T-helper 1 cell treated with Interleukin-12 subunit alpha and Interleukin-12 subunit beta and Interleukin-4 antibody, amounts not matched to agents 30 μg/mL and 1 μg/mL, for 36 hours (primary cell): ENCODE measurements at regions not wholly inside any gene's neighbourhood (a gene's known extent, or its start where the extent isn't known, plus 50 kb on each side); places are given as distances from the start of the nearest gene placed in this dataset.

Experiments
- H3K27ac Mint-ChIP-seq: one replicate; pipeline ENCODE4 v1.8.0; 2021; ENCODE audit warnings: mild to moderate bottlenecking, mixed read lengths
- H3K27me3 Mint-ChIP-seq: one replicate; pipeline ENCODE4 v1.8.0; 2021; ENCODE audit warnings: low read depth, mixed read lengths
- H3K36me3 Mint-ChIP-seq: one replicate; pipeline ENCODE4 v1.8.0; 2021; ENCODE audit warnings: low read depth, mixed read lengths
- H3K4me1 Mint-ChIP-seq: one replicate; pipeline ENCODE4 v1.8.0; 2021; ENCODE audit warnings: low read depth, mixed read lengths
- H3K4me3 Mint-ChIP-seq: one replicate; pipeline ENCODE4 v1.8.0; 2021; ENCODE audit warnings: mild to moderate bottlenecking, moderate library complexity, mixed read lengths
- H3K9me3 Mint-ChIP-seq: one replicate; pipeline ENCODE4 v1.8.0; 2021; ENCODE audit warnings: mixed read lengths

- H3K27ac Mint-ChIP-seq = no peak overlapping the region
- H3K4me1 Mint-ChIP-seq = peaks cover 9% of the 10 kb centered on the region
- no peaks in the 10 kb centered on the region for H3K27me3 Mint-ChIP-seq
- H3K36me3 Mint-ChIP-seq = peaks cover 37% of the 10 kb centered on the region
- no peak overlapping the region for H3K4me3 Mint-ChIP-seq
- H3K9me3 Mint-ChIP-seq = peaks cover 46% of the 10 kb centered on the region
Measured at GRCh38 chr4:123043793-123044425, 121.5 kb upstream of the NUDT6 start.

GRCh38 chr4:123046096-123046495, 123.7 kb upstream of the NUDT6 start:
- Mint-ChIP-seq H3K4me1 (peaks cover 9% of the 10 kb centered on the region), H3K4me3 (no peak overlapping the region), H3K27ac (no peak overlapping the region), H3K9me3 (peaks cover 62% of the 10 kb centered on the region), H3K36me3 (peaks cover 45% of the 10 kb centered on the region), H3K27me3 (no peaks in the 10 kb centered on the region)

- Mint-ChIP-seq H3K27ac (no peak overlapping the region), H3K4me1 (no peaks in the 10 kb centered on the region), H3K36me3 (peaks cover 52% of the 10 kb centered on the region), H3K4me3 (no peak overlapping the region), H3K9me3 (peaks cover 56% of the 10 kb centered on the region), H3K27me3 (no peaks in the 10 kb centered on the region)
Measured at GRCh38 chr4:123050018-123050417, 127.6 kb upstream of the NUDT6 start.

GRCh38 chr4:123052007-123052406, 129.6 kb upstream of the NUDT6 start:
- Mint-ChIP-seq H3K36me3 (peaks cover 48% of the 10 kb centered on the region), H3K27me3 (no peaks in the 10 kb centered on the region), H3K4me1 (peaks cover 2% of the 10 kb centered on the region), H3K27ac (no peak overlapping the region), H3K4me3 (no peak overlapping the region), H3K9me3 (peaks cover 52% of the 10 kb centered on the region)

- no peak overlapping the region for H3K4me3 Mint-ChIP-seq
- H3K27ac Mint-ChIP-seq = no peak overlapping the region
- peaks cover 2% of the 10 kb centered on the region for H3K4me1 Mint-ChIP-seq
- peaks cover 36% of the 10 kb centered on the region for H3K9me3 Mint-ChIP-seq
- H3K36me3 Mint-ChIP-seq = peaks cover 50% of the 10 kb centered on the region
- no peaks in the 10 kb centered on the region for H3K27me3 Mint-ChIP-seq
Measured at GRCh38 chr4:123055943-123056342, 133.5 kb upstream of the NUDT6 start.

GRCh38 chr4:123060039-123060770, 137.8 kb upstream of the NUDT6 start:
- Mint-ChIP-seq H3K36me3 (peaks cover 37% of the 10 kb centered on the region), H3K9me3 (peaks cover 19% of the 10 kb centered on the region), H3K4me1 (peaks cover 2% of the 10 kb centered on the region), H3K4me3 (no peak overlapping the region), H3K27me3 (no peaks in the 10 kb centered on the region), H3K27ac (no peak overlapping the region)

GRCh38 chr4:123064390-123064789, 142.0 kb upstream of the NUDT6 start:
- H3K27ac Mint-ChIP-seq = no peak overlapping the region
- no peak overlapping the region for H3K4me3 Mint-ChIP-seq
- peaks cover 19% of the 10 kb centered on the region for H3K36me3 Mint-ChIP-seq
- H3K9me3 Mint-ChIP-seq = peaks cover 8% of the 10 kb centered on the region
- no peaks in the 10 kb centered on the region for H3K4me1 Mint-ChIP-seq
- no peaks in the 10 kb centered on the region for H3K27me3 Mint-ChIP-seq

- H3K27ac Mint-ChIP-seq = no peak overlapping the region
- H3K36me3 Mint-ChIP-seq = peaks cover 2% of the 10 kb centered on the region
- no peaks in the 10 kb centered on the region for H3K27me3 Mint-ChIP-seq
- H3K4me1 Mint-ChIP-seq = no peaks in the 10 kb centered on the region
- no peaks in the 10 kb centered on the region for H3K9me3 Mint-ChIP-seq
- no peak overlapping the region for H3K4me3 Mint-ChIP-seq
Measured at GRCh38 chr4:123068081-123068480, 145.7 kb upstream of the NUDT6 start.

GRCh38 chr4:123072060-123072459, 149.7 kb upstream of the NUDT6 start:
- no peaks in the 10 kb centered on the region for H3K27me3 Mint-ChIP-seq
- H3K36me3 Mint-ChIP-seq = no peaks in the 10 kb centered on the region
- H3K27ac Mint-ChIP-seq = no peak overlapping the region
- H3K9me3 Mint-ChIP-seq = no peaks in the 10 kb centered on the region
- H3K4me3 Mint-ChIP-seq = no peak overlapping the region
- no peaks in the 10 kb centered on the region for H3K4me1 Mint-ChIP-seq

- no peaks in the 10 kb centered on the region for H3K9me3 Mint-ChIP-seq
- no peak overlapping the region for H3K27ac Mint-ChIP-seq
- H3K27me3 Mint-ChIP-seq = no peaks in the 10 kb centered on the region
- no peaks in the 10 kb centered on the region for H3K4me1 Mint-ChIP-seq
- no peak overlapping the region for H3K4me3 Mint-ChIP-seq
- no peaks in the 10 kb centered on the region for H3K36me3 Mint-ChIP-seq
Measured at GRCh38 chr4:123073650-123074049, 151.3 kb upstream of the NUDT6 start.

GRCh38 chr4:123077330-123077729, 154.9 kb upstream of the NUDT6 start:
- Mint-ChIP-seq H3K4me1 (peaks cover 2% of the 10 kb centered on the region), H3K27ac (no peak overlapping the region), H3K36me3 (peaks cover 3% of the 10 kb centered on the region), H3K4me3 (no peak overlapping the region), H3K27me3 (no peaks in the 10 kb centered on the region), H3K9me3 (no peaks in the 10 kb centered on the region)

- H3K4me3 Mint-ChIP-seq = no peak overlapping the region
- H3K9me3 Mint-ChIP-seq = peaks cover 4% of the 10 kb centered on the region
- H3K4me1 Mint-ChIP-seq = peaks cover 2% of the 10 kb centered on the region
- H3K27ac Mint-ChIP-seq = no peak overlapping the region
- H3K27me3 Mint-ChIP-seq = no peaks in the 10 kb centered on the region
- peaks cover 6% of the 10 kb centered on the region for H3K36me3 Mint-ChIP-seq
Measured at GRCh38 chr4:123081971-123082370, 159.6 kb upstream of the NUDT6 start.

- Mint-ChIP-seq H3K36me3 (peaks cover 10% of the 10 kb centered on the region), H3K27me3 (no peaks in the 10 kb centered on the region), H3K27ac (no peak overlapping the region), H3K4me1 (peaks cover 2% of the 10 kb centered on the region), H3K9me3 (peaks cover 6% of the 10 kb centered on the region), H3K4me3 (no peak overlapping the region)
Measured at GRCh38 chr4:123083646-123084045, 161.2 kb upstream of the NUDT6 start.

GRCh38 chr4:123088501-123088900, 166.1 kb upstream of the NUDT6 start:
- no peaks in the 10 kb centered on the region for H3K27me3 Mint-ChIP-seq
- peaks cover 21% of the 10 kb centered on the region for H3K36me3 Mint-ChIP-seq
- H3K9me3 Mint-ChIP-seq = peaks cover 11% of the 10 kb centered on the region
- H3K4me1 Mint-ChIP-seq = peaks cover 2% of the 10 kb centered on the region
- no peak overlapping the region for H3K4me3 Mint-ChIP-seq
- H3K27ac Mint-ChIP-seq = no peak overlapping the region

- no peak overlapping the region for H3K4me3 Mint-ChIP-seq
- H3K9me3 Mint-ChIP-seq = peaks cover 11% of the 10 kb centered on the region
- peaks cover 25% of the 10 kb centered on the region for H3K36me3 Mint-ChIP-seq
- H3K27me3 Mint-ChIP-seq = no peaks in the 10 kb centered on the region
- no peak overlapping the region for H3K27ac Mint-ChIP-seq
- H3K4me1 Mint-ChIP-seq = peaks cover 2% of the 10 kb centered on the region
Measured at GRCh38 chr4:123090886-123091285, 168.5 kb upstream of the NUDT6 start.
